ENCODE measurements at regions not wholly inside any gene's neighbourhood (a gene's known extent, or its start where the extent isn't known, plus 50 kb on each side); places are given as distances from the start of the nearest gene placed in this dataset.

DNA sequence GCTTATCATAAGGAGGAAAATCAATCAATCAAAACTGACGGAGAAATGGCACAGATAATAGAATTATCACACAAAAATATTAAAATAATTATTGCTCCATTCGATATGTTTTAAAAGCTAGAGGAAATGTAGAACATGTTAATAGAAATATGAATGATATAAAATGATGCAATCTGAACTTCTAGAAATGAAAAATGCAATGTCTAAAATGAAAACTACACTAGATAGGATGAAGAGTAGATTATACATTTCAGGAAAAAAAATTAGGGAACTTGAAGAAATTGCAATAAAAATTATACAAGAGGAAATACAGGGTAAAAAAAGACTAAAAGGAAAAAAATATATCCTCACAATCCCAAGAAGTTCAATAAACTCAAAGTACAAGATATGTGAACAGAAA, 80.2 kb upstream of the TP63 start:
- no peak for TF ChIP-seq POLR2A (IDR thresholded peaks at IDR 0.05; ENCODE audit: low read depth, low read length)
- no peak for TF ChIP-seq TAF1 (IDR thresholded peaks at IDR 0.05; ENCODE audit: borderline replicate concordance, low read depth, low read length)

Data from GM12892 (cell line).